OCI-LY7 (cell line): ENCODE measurements at regions not wholly inside any gene's neighbourhood (a gene's known extent, or its start where the extent isn't known, plus 50 kb on each side); places are given as distances from the start of the nearest gene placed in this dataset.

Experiments
- BruUV-seq: library from RNA; stranded (reverse); fragments of 400-500 nt; replicated peaks from 2 replicates; lab custom pipeline; 2021; lab: Mats Ljungman, UMichigan
- CTCF ChIA-PET: fragments of 300-600 bp; sonication (Branson Sonifier 250); formaldehyde crosslinking; loops from one replicate; lab custom pipeline; 2022; ENCODE audit warnings: antibody characterized with exemption; ENCODE audit not compliant: unreplicated experiment; lab: Charles Lee
- POLR2A ChIA-PET: fragments of 300-600 bp; sonication (Branson Sonifier 250); formaldehyde crosslinking; loops from one replicate; lab custom pipeline; 2022; ENCODE audit warnings: antibody characterized with exemption; lab: Charles Lee
- DNase-seq: peaks from one replicate; pipeline ENCODE4 v3.0.0-alpha.2; 2015; ENCODE audit warnings: low spot score
- H2AFZ ChIP-seq: fragments of 200-600 bp; sonication (generic), shearing (Covaris generic); 2 replicates; pipeline ENCODE4 v1.6.1; 2014; ENCODE audit warnings: mild to moderate bottlenecking, antibody characterized with exemption, low read length, moderate library complexity
- H3K27ac ChIP-seq: fragments of 200-600 bp; sonication (generic); 2 replicates; pipeline ENCODE4 v1.5.1; 2014; ENCODE audit warnings: mixed run types, low read depth, mild to moderate bottlenecking, moderate library complexity, low read length, inconsistent platforms; ENCODE audit not compliant: poor library complexity, severe bottlenecking
- H3K36me3 ChIP-seq: fragments of 200-600 bp; sonication (generic); 2 replicates; pipeline ENCODE4 v1.6.1; 2014; ENCODE audit warnings: mild to moderate bottlenecking, antibody characterized with exemption, low read length, moderate library complexity, mixed read lengths; ENCODE audit not compliant: insufficient read depth
- H3K4me1 ChIP-seq: fragments of 200-600 bp; sonication (generic); 2 replicates; pipeline ENCODE4 v1.5.1; 2014; ENCODE audit warnings: mild to moderate bottlenecking, low read length; ENCODE audit not compliant: insufficient read depth, poor library complexity, severe bottlenecking
- H3K4me2 ChIP-seq: fragments of 200-600 bp; sonication (generic); 2 replicates; pipeline ENCODE4 v1.6.1; 2014; ENCODE audit warnings: mild to moderate bottlenecking, low read length
- H3K4me3 ChIP-seq: fragments of 200-600 bp; sonication (generic); 2 replicates; pipeline ENCODE4 v1.5.1; 2014; ENCODE audit warnings: mild to moderate bottlenecking, low read depth, low read length; ENCODE audit not compliant: poor library complexity, severe bottlenecking
- H3K79me2 ChIP-seq: fragments of 200-600 bp; sonication (generic); 2 replicates; pipeline ENCODE4 v1.6.1; 2016; ENCODE audit warnings: low read depth, mild to moderate bottlenecking, low read length, moderate library complexity, mixed read lengths; ENCODE audit not compliant: insufficient read depth
- H3K9me2 ChIP-seq: fragments of 200-600 bp; sonication (generic); 2 replicates; pipeline ENCODE4 v1.6.1; 2016; ENCODE audit warnings: mild to moderate bottlenecking, low read length, mixed read lengths; ENCODE audit not compliant: insufficient read depth
- H3K9me3 ChIP-seq: fragments of 200-600 bp; sonication (generic); 2 replicates; pipeline ENCODE4 v1.6.1; 2014; ENCODE audit warnings: mild to moderate bottlenecking, mixed run types, low read length, mixed read lengths
- H4K20me1 ChIP-seq: fragments of 200-600 bp; sonication (generic); 2 replicates; pipeline ENCODE4 v1.6.1; 2014; ENCODE audit warnings: mild to moderate bottlenecking, antibody characterized with exemption, low read length, moderate library complexity, mixed read lengths; ENCODE audit not compliant: insufficient read depth
- CTCF ChIP-seq: fragments of 200-600 bp; sonication (generic); conservative IDR thresholded peaks from 2 replicates; pipeline ENCODE4 v1.5.1; 2014; ENCODE audit warnings: mild to moderate bottlenecking, antibody characterized with exemption, low read length, moderate library complexity, mixed read lengths
- EZH2phosphoT487 ChIP-seq: fragments of 200-600 bp; sonication (generic); IDR thresholded peaks from 2 replicates; pipeline ENCODE4 v1.6.1; 2018; ENCODE audit warnings: low read depth, borderline replicate concordance, mild to moderate bottlenecking, mixed run types, antibody characterized with exemption, low read length, moderate library complexity, mixed read lengths
- intact Hi-C: fragments of 100-400 bp; cut with micrococcal nuclease; formaldehyde crosslinking; loops from one replicate; pipeline ENCODE4 v1.10.0; 2022; ENCODE audit not compliant: unreplicated experiment

GRCh38 chr2:106292627-106293026 is 98.5 kb upstream of the UXS1 start:
- no peak for DNase-seq
- Histone ChIP-seq H3K4me2 (no peak overlapping the region), H4K20me1 (no peaks in the 10 kb centered on the region), H3K36me3 (no peaks in the 10 kb centered on the region), H3K4me3 (no peak overlapping the region), H3K79me2 (no peaks in the 10 kb centered on the region), H3K9me2 (no peaks in the 10 kb centered on the region), H2AFZ (no peak overlapping the region), H3K9me3 (no peaks in the 10 kb centered on the region), H3K4me1 (no peaks in the 10 kb centered on the region), H3K27ac (no peak overlapping the region)
- no TSS peak for BruUV-seq
- intact Hi-C loops = no loop called here
- CTCF ChIA-PET = no interaction called here
- no peak for TF ChIP-seq CTCF
- no peak for TF ChIP-seq EZH2phosphoT487
- POLR2A ChIA-PET = interaction anchor here (0.9 kb wide), 1 partner anchor 12 kb away, joined by 3 read pairs; no protein-coding TSS in a partner anchor

GRCh38 chr2:106288873-106289272 is 94.8 kb upstream of the UXS1 start:
- Histone ChIP-seq H2AFZ (no peak overlapping the region), H3K79me2 (no peaks in the 10 kb centered on the region), H3K9me2 (no peaks in the 10 kb centered on the region), H3K4me2 (no peak overlapping the region), H3K4me3 (no peak overlapping the region), H3K9me3 (no peaks in the 10 kb centered on the region), H3K36me3 (no peaks in the 10 kb centered on the region), H3K27ac (no peak overlapping the region), H3K4me1 (no peaks in the 10 kb centered on the region), H4K20me1 (no peaks in the 10 kb centered on the region)
- CTCF ChIA-PET = no interaction called here
- TF ChIP-seq EZH2phosphoT487 = no peak
- TF ChIP-seq CTCF = no peak
- DNase-seq = no peak
- no TSS peak for BruUV-seq
- POLR2A ChIA-PET = no interaction called here
- intact Hi-C loops = no loop called here

DNA sequence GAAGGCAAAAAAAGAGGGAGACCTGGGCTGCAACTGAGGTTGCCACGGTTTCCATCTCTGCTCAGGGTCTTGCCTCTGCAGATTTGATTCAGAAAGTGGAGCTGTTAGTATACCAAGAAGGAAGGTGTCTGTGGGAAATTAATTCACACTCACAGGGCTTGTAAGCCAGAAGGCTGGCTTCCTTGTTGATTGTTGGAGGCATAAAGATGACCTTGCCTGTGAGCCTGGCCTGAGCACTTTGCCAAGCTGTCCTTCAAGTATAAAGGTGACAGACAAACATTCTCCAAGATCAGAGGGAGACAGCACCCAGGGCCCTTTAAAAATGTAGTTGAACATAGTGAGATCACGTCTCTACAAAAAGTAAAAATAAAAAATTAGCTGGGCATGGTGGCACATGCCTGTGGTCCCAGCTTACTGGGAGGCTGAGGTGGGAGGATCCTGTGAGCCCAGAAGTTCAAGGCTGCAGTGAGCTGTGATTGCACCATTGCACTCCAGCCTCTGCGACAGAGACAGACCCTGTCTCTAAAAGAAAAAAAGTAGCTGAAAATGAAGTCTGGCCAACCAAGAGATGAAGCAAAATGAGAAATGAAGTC is 91.2 kb upstream of the UXS1 start:
- H3K36me3 ChIP-seq = no peaks in the 10 kb centered on the region

More for the DNA sequence above, 91.2 kb upstream of the UXS1 start:
- Histone ChIP-seq H3K9me2 (no peaks in the 10 kb centered on the region), H3K27ac (no peak overlapping the region), H3K4me1 (no peaks in the 10 kb centered on the region), H3K4me2 (no peak overlapping the region), H3K4me3 (no peak overlapping the region), H3K79me2 (no peaks in the 10 kb centered on the region), H2AFZ (no peak overlapping the region), H4K20me1 (no peaks in the 10 kb centered on the region), H3K9me3 (no peaks in the 10 kb centered on the region)
- TF ChIP-seq CTCF = no peak
- DNase-seq = no peak
- BruUV-seq = no TSS peak
- intact Hi-C loops = no loop called here
- ChIA-PET POLR2A (no interaction called here), CTCF (no interaction called here)
